ENCODE measurements at regions not wholly inside any gene's neighbourhood (a gene's known extent, or its start where the extent isn't known, plus 50 kb on each side); places are given as distances from the start of the nearest gene placed in this dataset.

- TF ChIP-seq POLR2AphosphoS5 (IDR thresholded peaks at IDR 0.05) (no peak), CTCF (IDR thresholded peaks at IDR 0.05) (no peak), POLR2A (IDR thresholded peaks at IDR 0.05) (no peak)
These were observed 214.6 kb upstream of the KLF6 start for GRCh38 chr10:3999642-4000041.

Data from sigmoid colon (tissue), 4 donors.